MCF 10A (cell line): ENCODE measurements at regions not wholly inside any gene's neighbourhood (a gene's known extent, or its start where the extent isn't known, plus 50 kb on each side); places are given as distances from the start of the nearest gene placed in this dataset.

Experiments
- BruUV-seq: library from RNA; stranded (reverse); fragments of 400-500 nt; replicated peaks from 2 replicates; lab custom pipeline; 2021; lab: Mats Ljungman, UMichigan
- CTCF ChIA-PET: fragments of 300-600 bp; sonication (Branson Sonifier 250); formaldehyde crosslinking; extraction: SDS; loops from one replicate; lab custom pipeline; 2021; ENCODE audit warnings: antibody characterized with exemption, inconsistent platforms; lab: Yijun Ruan, JAX
- POLR2A ChIA-PET: fragments of 300-600, 350-650 bp; sonication (Branson Sonifier 250); formaldehyde crosslinking; extraction: SDS; loops from one replicate; lab custom pipeline; 2020; ENCODE audit warnings: antibody characterized with exemption, inconsistent platforms; lab: Yijun Ruan, JAX
- DNase-seq: peaks from one replicate; pipeline ENCODE4 v3.0.0-alpha.2; 2018; ENCODE audit not compliant: unreplicated experiment
- H3K27ac Mint-ChIP-seq: one replicate; pipeline ENCODE4 v1.8.0; 2022; ENCODE audit warnings: mild to moderate bottlenecking, low read depth, mixed read lengths; ENCODE audit not compliant: unreplicated experiment
- H3K27me3 Mint-ChIP-seq: one replicate; pipeline ENCODE4 v1.8.0; 2022; ENCODE audit warnings: mixed read lengths; ENCODE audit not compliant: insufficient read depth, unreplicated experiment
- H3K36me3 Mint-ChIP-seq: one replicate; pipeline ENCODE4 v1.8.0; 2022; ENCODE audit warnings: mild to moderate bottlenecking, moderate library complexity, mixed read lengths; ENCODE audit not compliant: insufficient read depth, unreplicated experiment
- H3K4me1 Mint-ChIP-seq: one replicate; pipeline ENCODE4 v1.8.0; 2022; ENCODE audit warnings: mixed read lengths; ENCODE audit not compliant: insufficient read depth, unreplicated experiment
- H3K4me3 Mint-ChIP-seq: one replicate; pipeline ENCODE4 v1.8.0; 2022; ENCODE audit warnings: mild to moderate bottlenecking, moderate library complexity, mixed read lengths; ENCODE audit not compliant: unreplicated experiment
- H3K9me3 Mint-ChIP-seq: one replicate; pipeline ENCODE4 v1.8.0; 2022; ENCODE audit warnings: mixed read lengths; ENCODE audit not compliant: unreplicated experiment
- CTCF ChIP-seq: fragments of 200-600 bp; IDR thresholded peaks from one replicate; pipeline ENCODE4 v1.8.0; 2022; ENCODE audit warnings: antibody characterized with exemption, mild to moderate bottlenecking; ENCODE audit not compliant: unreplicated experiment
- intact Hi-C: fragments of 100-400 bp; cut with micrococcal nuclease; formaldehyde crosslinking; loops from 2 replicates; pipeline ENCODE4 v1.14.1; 2022

GRCh38 chr14:27608377-27608776 is 1010.5 kb upstream of the NOVA1 start:
- POLR2A ChIA-PET = no interaction called here
- Mint-ChIP-seq H3K9me3 (no peaks in the 10 kb centered on the region), H3K4me1 (peaks cover 4% of the 10 kb centered on the region), H3K4me3 (no peak overlapping the region), H3K27ac (no peak overlapping the region), H3K36me3 (no peaks in the 10 kb centered on the region), H3K27me3 (peaks cover 21% of the 10 kb centered on the region)
- no TSS peak for BruUV-seq
- no peak for TF ChIP-seq CTCF
- CTCF ChIA-PET = no interaction called here
- intact Hi-C loops = no loop called here
- DNase-seq = no peak

GRCh38 chr14:27612121-27612520 is 1014.3 kb upstream of the NOVA1 start:
- CTCF ChIA-PET = interaction anchor here (0.7 kb wide), 1 partner anchor 1065 kb away, joined by 4 read pairs; no protein-coding TSS in a partner anchor
- Mint-ChIP-seq H3K4me1 (no peaks in the 10 kb centered on the region), H3K36me3 (no peaks in the 10 kb centered on the region), H3K4me3 (no peak overlapping the region), H3K9me3 (no peaks in the 10 kb centered on the region), H3K27ac (no peak overlapping the region), H3K27me3 (peaks cover 11% of the 10 kb centered on the region)
- intact Hi-C loops = no loop called here
- no TSS peak for BruUV-seq
- POLR2A ChIA-PET = no interaction called here
- no peak for DNase-seq
- no peak for TF ChIP-seq CTCF

- no peak overlapping the region for H3K4me3 Mint-ChIP-seq
- DNase-seq = no peak
- H3K27me3 Mint-ChIP-seq = peaks cover 1% of the 10 kb centered on the region
- ChIA-PET POLR2A (interaction anchor here (0.7 kb wide), 1 partner anchor 192 kb away, joined by 3 read pairs; no protein-coding TSS in a partner anchor), CTCF (no interaction called here)
- TF ChIP-seq CTCF = no peak
- intact Hi-C loops = no loop called here
- BruUV-seq = no TSS peak
- H3K4me1 Mint-ChIP-seq = no peaks in the 10 kb centered on the region
- no peaks in the 10 kb centered on the region for H3K9me3 Mint-ChIP-seq
- no peak overlapping the region for H3K27ac Mint-ChIP-seq
- H3K36me3 Mint-ChIP-seq = no peaks in the 10 kb centered on the region
Observed at GRCh38 chr14:27613102-27613501, 1015.3 kb upstream of the NOVA1 start.

- TF ChIP-seq CTCF = no peak
- H3K4me1 Mint-ChIP-seq = no peaks in the 10 kb centered on the region
- CTCF ChIA-PET = no interaction called here
- no peak overlapping the region for H3K27ac Mint-ChIP-seq
- intact Hi-C loops = no loop called here
- no peaks in the 10 kb centered on the region for H3K27me3 Mint-ChIP-seq
- no peak for DNase-seq
- BruUV-seq = no TSS peak
- peaks cover 8% of the 10 kb centered on the region for H3K9me3 Mint-ChIP-seq
- POLR2A ChIA-PET = no interaction called here
- H3K36me3 Mint-ChIP-seq = no peaks in the 10 kb centered on the region
- no peak overlapping the region for H3K4me3 Mint-ChIP-seq
Observed at GRCh38 chr14:27623782-27624181, 1025.9 kb upstream of the NOVA1 start.
